KMS-11 (cell line): ENCODE measurements at regions not wholly inside any gene's neighbourhood (a gene's known extent, or its start where the extent isn't known, plus 50 kb on each side); places are given as distances from the start of the nearest gene placed in this dataset.

Source experiments
- H2AFZ ChIP-seq: fragments of 200-600 bp; sonication (generic); 2 replicates; pipeline ENCODE4 v1.6.1; 2016; ENCODE audit warnings: antibody characterized with exemption, mixed run types, low read depth
- H3K27ac ChIP-seq: fragments of 200-600 bp; sonication (generic); 2 replicates; pipeline ENCODE4 v1.6.1; 2016; ENCODE audit warnings: mild to moderate bottlenecking, mixed run types
- H3K27me3 ChIP-seq: fragments of 200-600 bp; sonication (generic); 2 replicates; pipeline ENCODE4 v1.6.1; 2017; ENCODE audit warnings: mild to moderate bottlenecking, low read depth, mixed run types, moderate library complexity; ENCODE audit not compliant: insufficient read depth
- H3K36me3 ChIP-seq: fragments of 200-600 bp; sonication (generic); 2 replicates; pipeline ENCODE4 v1.6.1; 2017; ENCODE audit warnings: mild to moderate bottlenecking, mixed run types; ENCODE audit not compliant: insufficient read depth
- H3K4me1 ChIP-seq: fragments of 200-600 bp; sonication (generic); 2 replicates; pipeline ENCODE4 v1.6.1; 2016; ENCODE audit warnings: mild to moderate bottlenecking, low read depth, mixed run types; ENCODE audit not compliant: poor library complexity, severe bottlenecking
- H3K4me2 ChIP-seq: fragments of 200-600 bp; sonication (generic); 2 replicates; pipeline ENCODE4 v1.7.0; 2016; ENCODE audit warnings: mild to moderate bottlenecking, mixed run types
- H3K4me3 ChIP-seq: fragments of 200-600 bp; sonication (generic); IDR thresholded peaks from 2 replicates; pipeline ENCODE4 v1.6.1; 2017; ENCODE audit warnings: low read depth, low read length, mixed read lengths; ENCODE audit not compliant: insufficient read depth
- H3K79me2 ChIP-seq: fragments of 200-600 bp; sonication (generic); 2 replicates; pipeline ENCODE4 v1.6.1; 2016; ENCODE audit warnings: low read depth, mixed run types; ENCODE audit not compliant: insufficient read depth
- H3K9ac ChIP-seq: fragments of 200-600 bp; sonication (generic); 2 replicates; pipeline ENCODE4 v1.6.1; 2016; ENCODE audit warnings: mild to moderate bottlenecking, mixed run types
- H4K20me1 ChIP-seq: fragments of 200-600 bp; sonication (generic); 2 replicates; pipeline ENCODE4 v1.6.1; 2016; ENCODE audit warnings: mild to moderate bottlenecking, mixed run types; ENCODE audit not compliant: insufficient read depth
- CTCF ChIP-seq: fragments of 200-600 bp; sonication (generic); conservative IDR thresholded peaks from 2 replicates; pipeline ENCODE4 v1.6.1; 2017; ENCODE audit warnings: low read depth, mild to moderate bottlenecking, antibody characterized with exemption, low read length, moderate library complexity, mixed read lengths

GRCh38 chr2:219947575-219947974 lies 320.1 kb downstream of the SLC4A3 start:
- Histone ChIP-seq H3K36me3 (no peaks in the 10 kb centered on the region), H3K9ac (no peak overlapping the region), H3K27me3 (no peaks in the 10 kb centered on the region), H4K20me1 (no peaks in the 10 kb centered on the region), H3K4me2 (no peak overlapping the region), H3K4me1 (no peaks in the 10 kb centered on the region), H3K4me3 (no peak overlapping the region), H2AFZ (no peak overlapping the region), H3K79me2 (no peaks in the 10 kb centered on the region), H3K27ac (no peak overlapping the region)
- TF ChIP-seq CTCF: no peak

- TF ChIP-seq CTCF: no peak
- Histone ChIP-seq H3K9ac (no peak overlapping the region), H3K79me2 (no peaks in the 10 kb centered on the region), H3K36me3 (no peaks in the 10 kb centered on the region), H3K4me2 (no peak overlapping the region), H4K20me1 (no peaks in the 10 kb centered on the region), H3K27ac (no peak overlapping the region), H3K4me1 (no peaks in the 10 kb centered on the region), H3K27me3 (no peaks in the 10 kb centered on the region), H2AFZ (no peak overlapping the region), H3K4me3 (no peak overlapping the region)
Measured at GRCh38 chr2:219949053-219949452, 321.6 kb downstream of the SLC4A3 start.

- H3K27ac ChIP-seq: no peak overlapping the region
- no peak overlapping the region for H2AFZ ChIP-seq
- no peak for TF ChIP-seq CTCF
- H3K36me3 ChIP-seq: no peaks in the 10 kb centered on the region
- no peaks in the 10 kb centered on the region for H4K20me1 ChIP-seq
- no peak overlapping the region for H3K4me2 ChIP-seq
- H3K9ac ChIP-seq: no peak overlapping the region
- no peaks in the 10 kb centered on the region for H3K27me3 ChIP-seq
- H3K4me1 ChIP-seq: no peaks in the 10 kb centered on the region
- no peaks in the 10 kb centered on the region for H3K79me2 ChIP-seq
- H3K4me3 ChIP-seq: no peak overlapping the region
Measured at GRCh38 chr2:219951099-219951498, 323.7 kb downstream of the SLC4A3 start.

- no peak overlapping the region for H3K27ac ChIP-seq
- no peak overlapping the region for H2AFZ ChIP-seq
- H3K9ac ChIP-seq: no peak overlapping the region
- no peaks in the 10 kb centered on the region for H3K79me2 ChIP-seq
- TF ChIP-seq CTCF: no peak
- no peaks in the 10 kb centered on the region for H3K27me3 ChIP-seq
- no peak overlapping the region for H3K4me2 ChIP-seq
- no peaks in the 10 kb centered on the region for H3K36me3 ChIP-seq
- no peaks in the 10 kb centered on the region for H3K4me1 ChIP-seq
- H3K4me3 ChIP-seq: no peak overlapping the region
- no peaks in the 10 kb centered on the region for H4K20me1 ChIP-seq
Measured at GRCh38 chr2:219954331-219954730, 326.9 kb downstream of the SLC4A3 start.

- Histone ChIP-seq H3K4me3 (no peak overlapping the region), H3K27ac (no peak overlapping the region)
Measured at GRCh38 chr2:219957820-219958219, 330.4 kb downstream of the SLC4A3 start.

More at GRCh38 chr2:219957820-219958219, 330.4 kb downstream of the SLC4A3 start:
- Histone ChIP-seq H3K36me3 (no peaks in the 10 kb centered on the region), H3K27me3 (no peaks in the 10 kb centered on the region), H4K20me1 (no peaks in the 10 kb centered on the region), H3K4me2 (no peak overlapping the region), H3K9ac (no peak overlapping the region), H2AFZ (no peak overlapping the region), H3K79me2 (no peaks in the 10 kb centered on the region), H3K4me1 (no peaks in the 10 kb centered on the region)
- no peak for TF ChIP-seq CTCF
